ENCODE measurements at regions not wholly inside any gene's neighbourhood (a gene's known extent, or its start where the extent isn't known, plus 50 kb on each side); places are given as distances from the start of the nearest gene placed in this dataset.

GRCh38 chr16:64866021-64866420, 255.8 kb downstream of the CDH11 start:
- no peak for TF ChIP-seq EZH2phosphoT487 (IDR thresholded peaks at IDR 0.05; ENCODE audit: low read length)
- no peak for TF ChIP-seq CTCF (IDR thresholded peaks at IDR 0.05; ENCODE audit: low read length)
